Right cardiac atrium (tissue), 5 donors: ENCODE measurements at regions not wholly inside any gene's neighbourhood (a gene's known extent, or its start where the extent isn't known, plus 50 kb on each side); places are given as distances from the start of the nearest gene placed in this dataset.

ENCODE experiments used
- ATAC-seq, 2 donors: fragments of 200-7000 bp; cut with Tn5 transposase; one replicate each; pipeline versions ENCODE4 v1.8.0 to v1.9.1; 2020; ENCODE audit warnings: moderate library complexity in 2 of 2, mild to moderate bottlenecking in 1 of 2
- DNase-seq, 3 donors: peaks; one replicate each; pipeline ENCODE4 v3.0.0-alpha.2; 2020
- H3K27ac ChIP-seq: one replicate; pipeline ENCODE4 v1.5.1; 2013; ENCODE audit warnings: mild to moderate bottlenecking, low read length, control low read depth, moderate library complexity
- H3K27me3 ChIP-seq: one replicate; pipeline ENCODE4 v1.6.1; 2013; ENCODE audit not compliant: control insufficient read depth, insufficient read depth
- H3K4me1 ChIP-seq: one replicate; pipeline ENCODE4 v1.6.1; 2013; ENCODE audit warnings: low read length; ENCODE audit not compliant: control insufficient read depth, insufficient read depth
- H3K4me3 ChIP-seq: one replicate; pipeline ENCODE4 v1.5.1; 2013; ENCODE audit warnings: low read length, control low read depth
- H3K9me3 ChIP-seq: one replicate; pipeline ENCODE4 v1.6.1; 2013; ENCODE audit warnings: low read length; ENCODE audit not compliant: control insufficient read depth
- whole genome bisulfite sequencing: extraction: QIAGEN DNeasy Blood & Tissue Kit; methylation state at CpG from one replicate; pipeline ENCODE4 v1.1.7; 2013; 5-methylcytosine and 5-hydroxymethylcytosine counted together
- intact Hi-C, 4 donors: fragments of 100-400 bp; cut with DNase I; formaldehyde crosslinking; loops; one replicate each; pipeline versions ENCODE4 v1.11.0 to v1.14.0; 2022 to 2023
- donor health status: healthy with polysubstance abuse.
- donor health status: DM: no; HTN: yes; CAD: no.
- donor health status: DM: no; HTN: no; CAD: no.
- donor health status: DM: no; HTN: yes; CAD: no; lungs with severe emphysema.
- donor health status: DM: yes; HTN: yes; CAD: no.

DNA sequence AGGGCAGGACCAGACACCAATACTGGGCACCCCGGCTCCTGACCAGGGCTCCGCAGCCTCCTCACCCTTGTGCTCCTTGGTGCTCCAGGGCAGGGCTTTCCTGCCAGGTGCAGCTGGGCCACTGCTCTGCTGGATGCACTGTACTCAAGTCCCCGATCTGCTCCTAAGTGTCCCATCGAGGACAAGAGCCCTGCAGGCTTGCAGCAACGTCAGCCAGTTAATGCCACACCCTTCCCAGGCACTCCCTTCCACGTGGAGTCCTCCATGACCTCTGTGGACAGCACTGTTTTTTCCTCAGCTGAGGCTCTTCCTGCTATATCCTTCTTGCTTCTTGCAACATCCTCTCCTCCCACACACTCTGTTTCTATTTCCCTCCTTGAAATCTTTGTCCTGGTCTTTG, 94.0 kb upstream of the NGF start:
- intact Hi-C loops: no loop called here
- H3K27ac ChIP-seq: no peak overlapping the region
- ATAC-seq (peak in 1 of 2 donors; percentile 47), DNase-seq (peak; percentile 17 to 53 (median 39))
- H3K4me1 ChIP-seq: peaks cover 3% of the 10 kb centered on the region
- no peaks in the 10 kb centered on the region for H3K9me3 ChIP-seq
- H3K27me3 ChIP-seq: no peaks in the 10 kb centered on the region
- H3K4me3 ChIP-seq: no peak overlapping the region
- WGBS: 54% methylated on average over 6 of the region's 6 CpGs

DNA sequence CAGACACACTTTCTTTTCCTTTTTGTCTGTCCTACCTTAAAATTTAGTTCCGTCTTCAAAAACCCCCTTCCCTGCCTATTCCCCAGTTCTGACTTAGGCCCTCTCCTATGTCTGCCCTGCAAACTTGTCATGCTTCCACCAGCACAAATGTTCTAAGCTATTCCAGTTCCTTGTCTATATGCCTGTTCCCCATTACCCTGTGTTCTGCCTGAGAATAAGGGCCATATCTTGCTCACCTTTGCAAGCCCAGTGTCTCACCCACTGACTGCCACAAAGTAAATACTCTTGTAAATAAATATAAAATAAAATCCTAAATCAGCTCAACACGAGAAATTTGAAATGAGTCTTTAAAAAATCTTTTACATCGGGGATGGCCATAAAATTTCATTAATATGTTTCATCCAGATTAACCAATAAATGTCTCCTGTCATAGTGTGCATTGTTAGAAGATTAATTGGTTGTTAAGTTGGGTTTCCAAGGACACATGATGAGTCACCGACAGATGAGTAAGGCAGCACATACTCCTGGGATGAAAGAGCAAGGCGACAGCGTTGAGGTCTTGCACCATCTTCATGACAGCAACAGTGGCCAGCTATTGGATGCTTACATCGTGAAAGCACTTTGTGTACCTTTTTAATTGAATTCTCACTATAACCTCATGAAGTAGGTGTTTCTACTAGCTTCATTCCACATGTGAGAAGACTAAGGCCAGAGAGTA, 92.6 kb upstream of the NGF start:
- H3K27me3 ChIP-seq: no peaks in the 10 kb centered on the region
- peaks cover 6% of the 10 kb centered on the region for H3K4me1 ChIP-seq
- DNase-seq (no peak), ATAC-seq (no peak)
- H3K4me3 ChIP-seq: no peak overlapping the region
- H3K27ac ChIP-seq: no peak overlapping the region
- intact Hi-C loops: no loop called here
- 86% methylated on average over 7 of the region's 7 CpGs for WGBS
- no peaks in the 10 kb centered on the region for H3K9me3 ChIP-seq

DNA sequence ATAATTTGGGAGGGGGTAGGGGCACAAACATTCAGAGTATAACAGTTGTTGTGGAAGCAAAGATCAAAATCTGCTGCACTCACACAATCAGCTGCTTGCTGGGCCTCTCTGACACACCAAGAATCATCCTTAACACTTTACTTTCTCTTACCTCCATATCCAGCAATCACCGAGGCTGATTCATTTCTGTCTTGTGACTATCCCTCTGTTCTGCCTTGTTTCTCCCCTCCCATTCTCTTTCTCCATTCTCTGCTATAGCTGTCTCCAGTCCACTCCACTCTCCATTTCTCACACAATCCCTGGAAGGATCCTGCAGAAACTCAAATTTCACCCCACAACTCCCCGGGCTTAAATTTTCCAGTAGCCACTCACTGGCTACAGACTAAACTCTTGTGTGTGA, 91.8 kb upstream of the NGF start:
- 84% methylated on average over 2 of the region's 2 CpGs for WGBS
- no peak for ATAC-seq
- H3K27me3 ChIP-seq: no peaks in the 10 kb centered on the region
- intact Hi-C loops: no loop called here
- H3K27ac ChIP-seq: no peak overlapping the region
- H3K9me3 ChIP-seq: no peaks in the 10 kb centered on the region
- DNase-seq: no peak
- peaks cover 6% of the 10 kb centered on the region for H3K4me1 ChIP-seq
- H3K4me3 ChIP-seq: no peak overlapping the region

- intact Hi-C loops: no loop called here
- H3K9me3 ChIP-seq: no peaks in the 10 kb centered on the region
- 81% methylated on average over 2 of the region's 2 CpGs for WGBS
Measured at GRCh38 chr1:115429241-115429640, 91.2 kb upstream of the NGF start.

GRCh38 chr1:115428676-115429075, 90.6 kb upstream of the NGF start:
- ATAC-seq: no peak
- no peaks in the 10 kb centered on the region for H3K27me3 ChIP-seq
- H3K27ac ChIP-seq: no peak overlapping the region
- H3K9me3 ChIP-seq: no peaks in the 10 kb centered on the region
- WGBS: 96% methylated on average over 1 of the region's 1 CpG
- H3K4me1 ChIP-seq: peaks cover 6% of the 10 kb centered on the region
- no peak for DNase-seq
- no peak overlapping the region for H3K4me3 ChIP-seq
- intact Hi-C loops: no loop called here

More at GRCh38 chr1:115429241-115429640, 91.2 kb upstream of the NGF start:
- no peaks in the 10 kb centered on the region for H3K27me3 ChIP-seq
- H3K4me3 ChIP-seq: no peak overlapping the region
- no peak for DNase-seq
- peaks cover 6% of the 10 kb centered on the region for H3K4me1 ChIP-seq
- H3K27ac ChIP-seq: no peak overlapping the region
- no peak for ATAC-seq

- 79% methylated on average over 2 of the region's 2 CpGs for WGBS
- no peak overlapping the region for H3K4me3 ChIP-seq
- H3K27me3 ChIP-seq: no peaks in the 10 kb centered on the region
- no peak for DNase-seq
- no peak for ATAC-seq
- no peaks in the 10 kb centered on the region for H3K9me3 ChIP-seq
- H3K27ac ChIP-seq: no peak overlapping the region
- peaks cover 6% of the 10 kb centered on the region for H3K4me1 ChIP-seq
- intact Hi-C loops: no loop called here
Measured at GRCh38 chr1:115428256-115428655, 90.2 kb upstream of the NGF start.

- Histone ChIP-seq H3K4me1 (peaks cover 4% of the 10 kb centered on the region), H3K4me3 (no peak overlapping the region), H3K27ac (no peak overlapping the region), H3K9me3 (no peaks in the 10 kb centered on the region), H3K27me3 (no peaks in the 10 kb centered on the region)
- intact Hi-C loops: no loop called here
- DNase-seq (no peak), ATAC-seq (no peak)
- 81% methylated on average over 5 of the region's 5 CpGs for whole genome bisulfite sequencing
Measured at GRCh38 chr1:115426956-115427355, 88.9 kb upstream of the NGF start.

DNA sequence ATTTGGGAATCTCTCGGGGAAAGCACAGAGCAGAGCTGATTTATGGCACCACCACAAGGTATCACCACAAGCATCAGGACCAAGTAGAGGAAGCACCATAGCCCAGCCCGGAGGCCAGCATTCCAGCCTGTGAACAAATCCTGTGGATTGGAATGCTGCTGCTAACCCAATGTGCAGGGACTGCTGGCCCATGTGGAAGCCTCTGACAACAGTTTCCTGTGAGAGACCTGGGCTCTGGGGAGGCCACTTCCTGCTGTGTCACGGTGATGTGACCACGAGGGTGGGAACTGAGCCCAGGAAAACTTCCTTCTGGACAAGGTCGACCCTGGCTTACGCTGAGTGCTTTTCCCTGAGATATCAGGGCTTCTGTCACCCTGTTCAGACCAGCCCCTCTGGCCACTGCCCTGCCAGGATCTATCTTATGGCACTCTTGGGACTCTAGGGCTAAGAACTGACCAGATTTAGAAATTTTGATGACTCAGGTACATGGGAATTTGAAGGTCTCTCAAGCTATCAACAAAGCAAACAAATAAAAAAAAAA, 88.3 kb upstream of the NGF start:
- 26% methylated on average over 6 of the region's 6 CpGs for WGBS

DNA sequence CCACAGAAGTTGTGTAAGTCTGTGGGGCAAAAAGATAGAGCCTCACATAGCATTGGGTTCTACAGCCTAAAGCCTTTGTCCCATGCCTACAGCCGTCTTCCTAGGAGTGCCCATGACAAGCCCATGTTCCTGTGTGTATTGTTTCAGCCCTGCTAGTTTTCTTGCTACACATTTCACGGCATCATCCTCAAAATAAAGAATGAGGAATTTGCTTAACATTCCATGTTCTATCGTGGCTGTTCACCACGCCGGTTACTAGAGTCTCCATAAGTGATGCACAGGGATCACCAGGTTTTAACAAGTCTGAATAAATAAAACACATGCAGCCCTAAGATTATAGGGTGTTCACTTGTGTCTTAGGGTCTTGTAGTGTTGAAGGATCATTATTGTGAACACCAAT, 87.4 kb upstream of the NGF start:
- Histone ChIP-seq H3K4me3 (no peak overlapping the region), H3K27ac (no peak overlapping the region), H3K27me3 (no peaks in the 10 kb centered on the region), H3K4me1 (peaks cover 2% of the 10 kb centered on the region), H3K9me3 (no peaks in the 10 kb centered on the region)
- no peak for ATAC-seq
- intact Hi-C loops: no loop called here
- no peak for DNase-seq
- WGBS: 91% methylated on average over 5 of the region's 5 CpGs

More for the DNA sequence above, 88.3 kb upstream of the NGF start:
- Histone ChIP-seq H3K27me3 (no peaks in the 10 kb centered on the region), H3K4me3 (no peak overlapping the region), H3K9me3 (no peaks in the 10 kb centered on the region), H3K27ac (peak overlapping the region; percentile 33), H3K4me1 (peaks cover 2% of the 10 kb centered on the region)
- intact Hi-C loops: no loop called here
- DNase-seq (peak; percentile 84 to 90 (median 89)), ATAC-seq (peak; percentile 95 to 98)

GRCh38 chr1:115423776-115424175, 85.7 kb upstream of the NGF start:
- Histone ChIP-seq H3K27me3 (no peaks in the 10 kb centered on the region), H3K4me3 (no peak overlapping the region), H3K27ac (no peak overlapping the region), H3K4me1 (peaks cover 2% of the 10 kb centered on the region), H3K9me3 (no peaks in the 10 kb centered on the region)
- intact Hi-C loops: no loop called here
- ATAC-seq (no peak), DNase-seq (no peak)
- WGBS: 68% methylated on average over 5 of the region's 5 CpGs

- 77% methylated on average over 3 of the region's 3 CpGs for WGBS
- Histone ChIP-seq H3K27me3 (no peaks in the 10 kb centered on the region), H3K4me1 (no peaks in the 10 kb centered on the region), H3K27ac (no peak overlapping the region), H3K9me3 (no peaks in the 10 kb centered on the region), H3K4me3 (no peak overlapping the region)
- intact Hi-C loops: no loop called here
- ATAC-seq (no peak), DNase-seq (no peak)
Measured at GRCh38 chr1:115419571-115419970, 81.5 kb upstream of the NGF start.
